Endothelial cell of umbilical vein (primary cell): ENCODE measurements at regions not wholly inside any gene's neighbourhood (a gene's known extent, or its start where the extent isn't known, plus 50 kb on each side); places are given as distances from the start of the nearest gene placed in this dataset.

Experiments used
- BruUV-seq: library from RNA; stranded (reverse); fragments of 400-500 nt; replicated peaks from 2 replicates; lab custom pipeline; 2021; lab: Mats Ljungman, UMichigan
- CTCF ChIA-PET: fragments of 300-600, 350-600 bp; sonication (Branson Sonifier 250); formaldehyde crosslinking; loops from one replicate; lab custom pipeline; 2021; ENCODE audit warnings: antibody characterized with exemption, inconsistent platforms; lab: Charles Lee
- POLR2A ChIA-PET: fragments of 300-600, 350-600 bp; sonication (Branson Sonifier 250); formaldehyde crosslinking; loops from one replicate; lab custom pipeline; 2021; ENCODE audit warnings: antibody characterized with exemption, inconsistent platforms; lab: Charles Lee
- DNase-seq: peaks from one replicate; pipeline ENCODE4 v3.0.0-alpha.2; 2011; ENCODE audit warnings: low read depth, low spot score
- FAIRE-seq: peaks from 2 replicates; lab custom pipeline; 2011; peaks lifted over from hg19 to GRCh38; lab: Jason Lieb, UNC
- H2AFZ ChIP-seq: 2 replicates; pipeline ENCODE4 v1.6.0; 2012; ENCODE audit warnings: low read depth, low read length, control low read depth, inconsistent platforms
- H3K27ac ChIP-seq: 2 replicates; pipeline ENCODE4 v1.5.1; 2011; ENCODE audit warnings: low read depth, mild to moderate bottlenecking, control low read depth, low read length, moderate library complexity; ENCODE audit not compliant: insufficient read depth
- H3K27me3 ChIP-seq, 2 experiments: 2 replicates each; pipeline versions ENCODE4 v1.6.0 to v1.6.1; 2011; ENCODE audit warnings: low read length in 2 of 2, mixed read lengths in 1 of 2; ENCODE audit not compliant: control insufficient read depth in 2 of 2, insufficient read depth in 2 of 2
- H3K36me3 ChIP-seq, 2 experiments: 2 replicates in 1 of 2; 3 replicates in 1 of 2; pipeline ENCODE4 v1.5.1; 2011; ENCODE audit warnings: low read length in 2 of 2, mild to moderate bottlenecking in 1 of 2, moderate library complexity in 1 of 2; ENCODE audit not compliant: control insufficient read depth in 2 of 2, insufficient read depth in 2 of 2; ENCODE audit errors: extremely low read depth in 1 of 2
- H3K4me1 ChIP-seq: 3 replicates; pipeline ENCODE4 v1.5.1; 2011; ENCODE audit warnings: mild to moderate bottlenecking, low read length; ENCODE audit not compliant: control insufficient read depth, insufficient read depth; ENCODE audit errors: extremely low read depth
- H3K4me2 ChIP-seq: 2 replicates; pipeline ENCODE4 v1.6.1; 2011; ENCODE audit warnings: low read length, control low read depth, mixed read lengths; ENCODE audit not compliant: insufficient read depth
- H3K4me3 ChIP-seq, 3 experiments: fragments of 200-600 bp in 1 of 3; sonication (generic), shearing (Covaris generic) in 1 of 3; replicated peaks in 1 of 3; 2 replicates each; pipeline ENCODE4 v1.5.1; 2011 to 2016; ENCODE audit warnings: control low read depth in 3 of 3, low read length in 3 of 3, mild to moderate bottlenecking in 2 of 3, inconsistent platforms in 1 of 3, low read depth in 1 of 3, moderate library complexity in 1 of 3; ENCODE audit not compliant: insufficient read depth in 1 of 3
- H3K79me2 ChIP-seq: 2 replicates; pipeline ENCODE4 v1.6.0; 2012; ENCODE audit warnings: low read length, inconsistent platforms; ENCODE audit not compliant: control insufficient read depth, insufficient read depth
- H3K9ac ChIP-seq: replicated peaks from 2 replicates; pipeline ENCODE3; 2011; ENCODE audit warnings: low read length, control low read depth; ENCODE audit not compliant: insufficient read depth; ENCODE audit errors: extremely low read depth
- H3K9me1 ChIP-seq: replicated peaks from 3 replicates; pipeline ENCODE4 v1.6.0; 2011; ENCODE audit warnings: mild to moderate bottlenecking, low read length; ENCODE audit not compliant: control insufficient read depth, insufficient read depth; ENCODE audit errors: extremely low read depth
- H3K9me3 ChIP-seq: replicated peaks from 2 replicates; pipeline ENCODE4 v1.5.1; 2012; ENCODE audit warnings: low read length, inconsistent platforms; ENCODE audit not compliant: control insufficient read depth, insufficient read depth
- H4K20me1 ChIP-seq: replicated peaks from 2 replicates; pipeline ENCODE3; 2011; ENCODE audit warnings: mild to moderate bottlenecking, low read length; ENCODE audit not compliant: control insufficient read depth, insufficient read depth; ENCODE audit errors: extremely low read depth
- CTCF ChIP-seq, 2 donors: IDR thresholded peaks; 1 replicate in 1 of 2; 2 replicates in 1 of 2; pipeline ENCODE4 v1.5.1; 2011; ENCODE audit warnings: low read length in 2 of 2, mild to moderate bottlenecking in 2 of 2, moderate library complexity in 2 of 2, control low read depth in 1 of 2, inconsistent platforms in 1 of 2, low read depth in 1 of 2; ENCODE audit not compliant: insufficient read depth in 1 of 2; ENCODE audit errors: extremely low read depth in 1 of 2
- EZH2 ChIP-seq: IDR thresholded peaks from 2 replicates; pipeline ENCODE4 v1.6.1; 2012; ENCODE audit warnings: borderline replicate concordance, low read depth, mild to moderate bottlenecking, moderate library complexity, low read length, inconsistent platforms; ENCODE audit not compliant: severe bottlenecking
- FOS ChIP-seq: IDR thresholded peaks from 2 replicates; pipeline ENCODE4 v1.6.1; 2011; ENCODE audit warnings: mild to moderate bottlenecking, low read length, moderate library complexity, borderline replicate concordance; ENCODE audit not compliant: insufficient read depth
- GATA2 ChIP-seq: IDR thresholded peaks from 2 replicates; pipeline ENCODE4 v1.7.0; 2011; ENCODE audit warnings: low read depth, mild to moderate bottlenecking, moderate library complexity, mixed read lengths, low read length; ENCODE audit not compliant: insufficient read length, insufficient read depth
- JUN ChIP-seq: IDR thresholded peaks from 2 replicates; pipeline ENCODE4 v1.6.1; 2011; ENCODE audit warnings: borderline replicate concordance, low read depth; ENCODE audit not compliant: insufficient read length, insufficient read depth
- MAX ChIP-seq: IDR thresholded peaks from 2 replicates; pipeline ENCODE4 v1.6.1; 2011; ENCODE audit not compliant: insufficient read depth, insufficient read length
- MYC ChIP-seq: IDR thresholded peaks from one replicate; pipeline ENCODE4 v1.6.1; 2011; ENCODE audit warnings: mild to moderate bottlenecking, low read depth, low read length
- POLR2A ChIP-seq: IDR thresholded peaks from 2 replicates; pipeline ENCODE4 v1.6.1; 2012; ENCODE audit warnings: low read depth, mild to moderate bottlenecking, control low read depth, low read length
- POLR2AphosphoS5 ChIP-seq: IDR thresholded peaks from 2 replicates; pipeline ENCODE4 v1.6.1; 2012; ENCODE audit warnings: low read depth, mild to moderate bottlenecking, control low read depth, low read length, moderate library complexity; ENCODE audit not compliant: insufficient read depth
- dilution Hi-C: fragments of 300-500 bp; cut with MboI; formaldehyde crosslinking; loops from one replicate; pipeline ENCODE4 v1.15.0; 2019; ENCODE audit warnings: low sequenced_read_pairs; ENCODE audit not compliant: extremely low pct_ligation_motif_present
- intact Hi-C: fragments of 100-400 bp; cut with micrococcal nuclease; formaldehyde crosslinking; loops from one replicate; pipeline ENCODE4 v1.10.0; 2022

- Histone ChIP-seq H3K4me2 (no peak overlapping the region), H3K4me3 (no peak overlapping the region), H3K9me3 (no peaks in the 10 kb centered on the region), H3K27ac (no peak overlapping the region), H4K20me1 (no peaks in the 10 kb centered on the region), H3K4me1 (no peaks in the 10 kb centered on the region), H3K27me3 (no peaks in the 10 kb centered on the region), H3K36me3 (no peaks in the 10 kb centered on the region), H3K9me1 (no peaks in the 10 kb centered on the region), H3K9ac (no peak overlapping the region), H2AFZ (no peak overlapping the region), H3K79me2 (no peaks in the 10 kb centered on the region)
- DNase-seq (no peak), FAIRE-seq (no peak)
- dilution Hi-C loops: no loop called here
- intact Hi-C loops: no loop called here
- TF ChIP-seq GATA2 (no peak), POLR2AphosphoS5 (no peak), EZH2 (no peak), POLR2A (no peak), MYC (no peak), FOS (no peak), MAX (no peak), JUN (no peak), CTCF (IDR thresholded peaks at IDR 0.05; ENCODE audit: extremely low read depth in 1 of 2, insufficient read depth in 1 of 2, low read depth in 1 of 2, low read length in 2 of 2) (no peak)
- ChIA-PET CTCF (interaction anchor here (1.0 kb wide), 2 partner anchors 8 to 59 kb away, joined by 3 read pairs; no protein-coding TSS in a partner anchor), POLR2A (interaction anchor here (0.9 kb wide), 1 partner anchor 65 kb away, joined by 4 read pairs; the partner anchor contains the start of gene DAB2)
- no TSS peak for BruUV-seq
These were observed 64.5 kb upstream of the DAB2 start for GRCh38 chr5:39489263-39489662.
